K562 (cell line): ENCODE measurements at regions not wholly inside any gene's neighbourhood (a gene's known extent, or its start where the extent isn't known, plus 50 kb on each side); places are given as distances from the start of the nearest gene placed in this dataset.

Experiments used
- ATAC-seq: fragments of 200-7000 bp; cut with Tn5 transposase; 3 replicates; pipeline ENCODE4 v1.9.1; 2020; ENCODE audit warnings: moderate library complexity
- BruUV-seq: library from RNA; stranded (reverse); fragments of 400-500 nt; replicated peaks from 2 replicates; lab custom pipeline; 2021; lab: Mats Ljungman, UMichigan
- CTCF ChIA-PET: fragments of 300-600 bp; formaldehyde crosslinking; extraction: SDS; loops from one replicate; lab custom pipeline; 2021; ENCODE audit warnings: low intra/inter-chr PET ratio; lab: Yijun Ruan, JAX
- POLR2A ChIA-PET: fragments of 300-600, 350-650 bp; sonication (Branson Sonifier 250); formaldehyde crosslinking; extraction: SDS; loops from one replicate; lab custom pipeline; 2021; ENCODE audit warnings: antibody characterized with exemption, inconsistent platforms; lab: Yijun Ruan, JAX
- DNase-seq, 4 experiments: peaks; one replicate each; pipeline versions ENCODE4 v3.0.0 to v3.0.0-alpha.2; 2011 to 2018; ENCODE audit warnings: low spot score in 3 of 4, mixed read lengths in 3 of 4; ENCODE audit errors: extremely low read depth in 1 of 4
- FAIRE-seq: peaks from 2 replicates; lab custom pipeline; 2011; peaks lifted over from hg19 to GRCh38; lab: Jason Lieb, UNC
- H2AFZ ChIP-seq: 2 replicates; pipeline ENCODE4 v1.6.0; 2011; ENCODE audit warnings: low read depth, low read length, control low read depth, inconsistent platforms
- H3K27ac ChIP-seq: fragments of 200-600 bp; 3 replicates; pipeline ENCODE4 v1.8.0; 2011; ENCODE audit warnings: low read depth, mild to moderate bottlenecking, control low read depth, inconsistent platforms, low read length, moderate library complexity, mixed read lengths; ENCODE audit errors: extremely low read depth
- H3K27me3 ChIP-seq, 2 experiments: fragments of 300-600 bp in 1 of 2; 2 replicates in 1 of 2; 3 replicates in 1 of 2; pipeline versions ENCODE4 v1.6.0 to v1.8.0; 2011; ENCODE audit warnings: inconsistent platforms in 2 of 2, low read length in 2 of 2, mild to moderate bottlenecking in 1 of 2, mixed read lengths in 1 of 2, moderate library complexity in 1 of 2; ENCODE audit not compliant: control insufficient read depth in 2 of 2, insufficient read depth in 2 of 2
- H3K36me3 ChIP-seq: fragments of 300-600 bp; 3 replicates; pipeline ENCODE4 v1.8.0; 2011; ENCODE audit warnings: mild to moderate bottlenecking, low read length, inconsistent platforms; ENCODE audit not compliant: control insufficient read depth, insufficient read depth
- H3K4me1 ChIP-seq, 2 experiments: fragments of 200-600 bp in 1 of 2; replicated peaks in 1 of 2; 2 replicates in 1 of 2; 3 replicates in 1 of 2; pipeline versions ENCODE4 v1.5.1 to v1.8.0; 2011; ENCODE audit warnings: inconsistent platforms in 2 of 2, low read length in 2 of 2, mild to moderate bottlenecking in 1 of 2, mixed read lengths in 1 of 2, moderate library complexity in 1 of 2; ENCODE audit not compliant: control insufficient read depth in 2 of 2, insufficient read depth in 2 of 2
- H3K4me2 ChIP-seq: 2 replicates; pipeline ENCODE4 v1.6.1; 2011; ENCODE audit warnings: low read length, control low read depth, inconsistent platforms, mixed read lengths; ENCODE audit not compliant: insufficient read depth
- H3K4me3 ChIP-seq: fragments of 200-600 bp; sonication (generic), shearing (Covaris generic); 2 replicates; pipeline ENCODE4 v1.5.1; 2016; ENCODE audit warnings: control low read depth, inconsistent platforms
- H3K79me2 ChIP-seq: fragments of 200-600 bp; 3 replicates; pipeline ENCODE4 v1.8.0; 2011; ENCODE audit warnings: low read length, inconsistent platforms; ENCODE audit not compliant: control insufficient read depth, insufficient read depth
- H3K9ac ChIP-seq, 2 experiments: 2 replicates each; pipeline versions ENCODE4 v1.6.0 to v1.6.1; 2011; ENCODE audit warnings: low read depth in 2 of 2, low read length in 2 of 2, control low read depth in 1 of 2, inconsistent platforms in 1 of 2, mild to moderate bottlenecking in 1 of 2, mixed read lengths in 1 of 2; ENCODE audit not compliant: insufficient read depth in 1 of 2
- H3K9me1 ChIP-seq: one replicate; pipeline ENCODE4 v1.6.0; 2011; ENCODE audit warnings: inconsistent platforms, mild to moderate bottlenecking, low read length, moderate library complexity; ENCODE audit not compliant: control insufficient read depth, insufficient read depth
- H3K9me3 ChIP-seq: replicated peaks from 2 replicates; pipeline ENCODE4 v1.5.1; 2011; ENCODE audit warnings: low read depth, low read length, inconsistent platforms; ENCODE audit not compliant: control insufficient read depth, insufficient read depth
- H4K20me1 ChIP-seq: replicated peaks from 2 replicates; pipeline ENCODE4 v1.6.1; 2011; ENCODE audit warnings: low read length, inconsistent platforms, mixed read lengths; ENCODE audit not compliant: control insufficient read depth, insufficient read depth
- E2F6 ChIP-seq, 2 experiments: IDR thresholded peaks; 2 replicates each; pipeline ENCODE4 v1.6.1; 2011; ENCODE audit warnings: borderline replicate concordance in 1 of 2, control low read depth in 1 of 2, low read depth in 1 of 2, low read length in 1 of 2, mild to moderate bottlenecking in 1 of 2, mixed read lengths in 1 of 2, moderate library complexity in 1 of 2; ENCODE audit not compliant: insufficient read depth in 1 of 2, insufficient read length in 1 of 2, poor library complexity in 1 of 2, severe bottlenecking in 1 of 2; ENCODE audit errors: extremely low read depth in 1 of 2
- MECOM ChIP-seq: fragments of 250-450 bp; sonication (Bioruptor Pico); IDR thresholded peaks from 2 replicates; pipeline ENCODE4 v1.8.0; 2022; ENCODE audit warnings: inconsistent platforms
- MEIS2 ChIP-seq: fragments of 450-650 bp; IDR thresholded peaks from 2 replicates; pipeline ENCODE4 v1.6.1; 2014; ENCODE audit warnings: mild to moderate bottlenecking; ENCODE audit not compliant: partially characterized antibody
- NCOA6 ChIP-seq: fragments of 450-650 bp; IDR thresholded peaks from 2 replicates; pipeline ENCODE4 v1.6.1; 2017; ENCODE audit warnings: mild to moderate bottlenecking
- TCF15 ChIP-seq: fragments of 250-450 bp; sonication (Bioruptor Pico); IDR thresholded peaks from 2 replicates; pipeline ENCODE4 v1.8.0; 2022; ENCODE audit warnings: moderate library complexity, mild to moderate bottlenecking, inconsistent platforms
- UBTF ChIP-seq, 2 experiments: IDR thresholded peaks; 2 replicates each; pipeline ENCODE4 v1.6.1; 2012; ENCODE audit warnings: improper control_type of control experiment in 2 of 2, low read depth in 2 of 2, low read length in 2 of 2, borderline replicate concordance in 1 of 2
- ZBTB49 ChIP-seq: sonication (generic); formaldehyde crosslinking; IDR thresholded peaks from 2 replicates; pipeline ENCODE4 v1.8.0; 2022; ENCODE audit warnings: missing genetic modification reagents, mild to moderate bottlenecking, borderline replicate concordance
- ZFX ChIP-seq: sonication (generic); formaldehyde crosslinking; IDR thresholded peaks from 2 replicates; pipeline ENCODE4 v1.8.0; 2022; ENCODE audit warnings: mild to moderate bottlenecking, missing genetic modification reagents, moderate library complexity
- ZNF707 ChIP-seq: fragments of 250-450 bp; sonication (Bioruptor Pico); conservative IDR thresholded peaks from 2 replicates; pipeline ENCODE4 v1.8.0; 2022; ENCODE audit warnings: inconsistent platforms, mild to moderate bottlenecking, moderate library complexity
- ZNF830 ChIP-seq: fragments of 250-450 bp; sonication (Bioruptor Pico); IDR thresholded peaks from 2 replicates; pipeline ENCODE4 v1.5.0; 2021; ENCODE audit warnings: mild to moderate bottlenecking
- WGBS: fragments of 100-300 bp; shearing (Covaris generic); methylation state at CpG from one replicate; pipeline ENCODE4 v1.1.6; 2016; ENCODE audit warnings: low coverage, mixed read lengths; ENCODE audit not compliant: insufficient coverage; ENCODE audit errors: missing lambda C conversion rate; 5-methylcytosine and 5-hydroxymethylcytosine counted together
- in situ Hi-C: fragments of 300-500 bp; cut with MboI; formaldehyde crosslinking; loops from 4 replicates; pipeline ENCODE4 v1.15.0; 2018; ENCODE audit warnings: inconsistent platforms, mixed read lengths
- intact Hi-C: fragments of 100-400 bp; cut with micrococcal nuclease; formaldehyde crosslinking; loops from 2 replicates; pipeline ENCODE4 v1.14.2; 2022

DNA sequence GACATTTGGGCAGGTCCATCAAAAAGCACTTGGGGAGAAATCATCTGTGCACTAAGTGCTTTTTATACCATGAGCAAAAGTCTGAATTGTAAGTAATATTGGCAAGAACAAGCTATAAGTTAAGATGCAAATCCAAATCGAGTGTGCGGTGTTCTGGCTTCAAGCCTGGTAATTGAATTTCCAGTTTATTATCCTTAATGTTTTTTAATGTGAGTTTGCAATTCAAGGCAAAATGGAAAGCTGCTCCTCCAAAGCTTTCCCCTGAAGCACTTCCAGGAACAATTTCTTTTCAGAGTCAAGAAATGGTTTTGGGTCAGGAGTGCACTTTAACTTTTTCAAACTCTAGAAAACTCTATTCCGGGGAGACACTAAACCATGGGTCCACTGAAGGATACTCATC is 445.7 kb downstream of the TOX3 start (continued):
- no peak for TF ChIP-seq E2F6 (IDR thresholded peaks at IDR 0.05; ENCODE audit: borderline replicate concordance in 1 of 2, extremely low read depth in 1 of 2, insufficient read depth in 1 of 2, insufficient read length in 1 of 2, low read depth in 1 of 2, low read length in 1 of 2, poor library complexity in 1 of 2, severe bottlenecking in 1 of 2)

DNA sequence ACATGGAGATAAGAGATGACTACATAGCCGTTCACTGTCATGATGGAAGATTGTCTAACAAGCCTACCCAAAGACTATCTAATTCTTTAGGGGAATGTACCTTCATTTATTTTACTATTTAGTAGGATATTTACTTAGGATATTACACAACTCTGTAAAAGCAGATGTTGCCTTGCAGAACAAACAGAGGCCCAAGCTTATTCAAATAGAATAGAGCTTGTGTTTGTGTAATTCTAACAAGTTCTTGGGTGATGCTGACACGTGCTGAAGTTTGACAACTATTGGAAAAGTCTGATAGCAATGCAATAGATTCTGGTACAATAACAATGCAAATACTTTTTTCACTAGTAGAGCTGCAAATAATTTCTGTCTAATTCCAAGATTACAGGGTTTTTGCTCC is 447.6 kb downstream of the TOX3 start:
- Histone ChIP-seq H3K4me3 (no peak overlapping the region), H3K9ac (no peak overlapping the region), H3K9me3 (no peaks in the 10 kb centered on the region), H3K36me3 (no peaks in the 10 kb centered on the region), H3K4me1 (no peaks in the 10 kb centered on the region), H3K9me1 (no peaks in the 10 kb centered on the region), H3K27ac (no peak overlapping the region), H2AFZ (no peak overlapping the region), H3K4me2 (no peak overlapping the region), H3K27me3 (no peaks in the 10 kb centered on the region), H3K79me2 (no peaks in the 10 kb centered on the region), H4K20me1 (no peaks in the 10 kb centered on the region)
- FAIRE-seq (no peak), DNase-seq (no peak), ATAC-seq (no peak)
- POLR2A ChIA-PET, result no interaction called here
- CTCF ChIA-PET, result no interaction called here
- TF ChIP-seq TCF15, result no peak
- TF ChIP-seq ZBTB49 (CRISPR knock-in tag), result no peak
- TF ChIP-seq ZNF707, result no peak
- no peak for TF ChIP-seq MECOM (CRISPR knock-in tag)
- no peak for TF ChIP-seq ZFX (CRISPR knock-in tag)
- TF ChIP-seq ZNF830, result no peak
- TF ChIP-seq UBTF (IDR thresholded peaks at IDR 0.05; ENCODE audit: borderline replicate concordance in 1 of 2, low read depth in 2 of 2, low read length in 2 of 2), result no peak
- no peak for TF ChIP-seq NCOA6
- no peak for TF ChIP-seq MEIS2
- BruUV-seq, result no TSS peak
- in situ Hi-C loops, result no loop called here
- WGBS, result 0% methylated on average over 2 of the region's 2 CpGs
- intact Hi-C loops, result loop anchor here (5.0 kb wide), 1 partner anchor 923 kb away; no protein-coding TSS in a partner anchor
